K562 (cell line): ENCODE measurements at regions not wholly inside any gene's neighbourhood (a gene's known extent, or its start where the extent isn't known, plus 50 kb on each side); places are given as distances from the start of the nearest gene placed in this dataset.

Experiments used
- CCAR2 ChIP-seq: fragments of 200-400 bp; formaldehyde crosslinking; IDR thresholded peaks from 2 replicates; pipeline ENCODE4 v1.6.1; 2017; ENCODE audit warnings: mild to moderate bottlenecking, low read depth, low read length
- TF ChIP-seq, protein P1 (sequence below), 3 experiments: IDR thresholded peaks in 2 of 3; conservative IDR thresholded peaks in 1 of 3; 2 replicates each; pipeline ENCODE4 v1.5.1; 2011 to 2012; ENCODE audit warnings: low read length in 3 of 3, mild to moderate bottlenecking in 3 of 3, control low read depth in 2 of 3, improper control_type of control experiment in 1 of 3, inconsistent platforms in 1 of 3, low read depth in 1 of 3, mixed read lengths in 1 of 3, moderate library complexity in 1 of 3; ENCODE audit not compliant: insufficient read depth in 2 of 3

DNA sequence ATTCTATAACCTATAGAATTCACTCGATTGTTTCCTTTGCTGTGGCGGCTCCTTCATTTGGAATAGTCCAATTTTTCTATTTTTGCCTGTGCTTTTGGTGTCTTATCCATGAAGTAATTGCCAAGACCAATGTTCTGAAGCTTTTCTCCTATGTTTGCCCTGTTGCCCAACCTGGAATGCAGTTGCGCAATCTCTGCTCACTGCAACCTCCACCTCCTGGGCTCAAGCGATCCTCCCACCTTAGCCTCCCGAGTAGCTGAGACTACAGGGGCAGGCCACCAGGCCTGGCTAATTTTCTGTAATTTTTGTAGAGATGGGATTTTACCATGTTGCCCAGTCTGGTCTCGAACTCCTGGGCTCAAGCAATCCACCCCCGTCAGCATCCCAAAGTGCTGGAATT lies 163.5 kb downstream of the OR2B2 start:
- TF ChIP-seq CCAR2: no peak
- TF ChIP-seq, protein P1, sequence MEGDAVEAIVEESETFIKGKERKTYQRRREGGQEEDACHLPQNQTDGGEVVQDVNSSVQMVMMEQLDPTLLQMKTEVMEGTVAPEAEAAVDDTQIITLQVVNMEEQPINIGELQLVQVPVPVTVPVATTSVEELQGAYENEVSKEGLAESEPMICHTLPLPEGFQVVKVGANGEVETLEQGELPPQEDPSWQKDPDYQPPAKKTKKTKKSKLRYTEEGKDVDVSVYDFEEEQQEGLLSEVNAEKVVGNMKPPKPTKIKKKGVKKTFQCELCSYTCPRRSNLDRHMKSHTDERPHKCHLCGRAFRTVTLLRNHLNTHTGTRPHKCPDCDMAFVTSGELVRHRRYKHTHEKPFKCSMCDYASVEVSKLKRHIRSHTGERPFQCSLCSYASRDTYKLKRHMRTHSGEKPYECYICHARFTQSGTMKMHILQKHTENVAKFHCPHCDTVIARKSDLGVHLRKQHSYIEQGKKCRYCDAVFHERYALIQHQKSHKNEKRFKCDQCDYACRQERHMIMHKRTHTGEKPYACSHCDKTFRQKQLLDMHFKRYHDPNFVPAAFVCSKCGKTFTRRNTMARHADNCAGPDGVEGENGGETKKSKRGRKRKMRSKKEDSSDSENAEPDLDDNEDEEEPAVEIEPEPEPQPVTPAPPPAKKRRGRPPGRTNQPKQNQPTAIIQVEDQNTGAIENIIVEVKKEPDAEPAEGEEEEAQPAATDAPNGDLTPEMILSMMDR (IDR thresholded peaks at IDR 0.05 in 2 of 3, conservative IDR thresholded peaks at IDR 0.05 in 1 of 3; ENCODE audit: insufficient read depth in 2 of 3, low read depth in 1 of 3, low read length in 3 of 3): no peak
